OCI-LY1 (cell line): ENCODE measurements at regions not wholly inside any gene's neighbourhood (a gene's known extent, or its start where the extent isn't known, plus 50 kb on each side); places are given as distances from the start of the nearest gene placed in this dataset.
"Not testable (repeated sequence)": the region's sequence is repeated elsewhere in the genome, so short reads cannot be mapped to it uniquely, and the experiment has no call there.

Experiments used
- CTCF ChIP-seq: fragments of 200-600 bp; sonication (generic), shearing (Covaris generic); IDR thresholded peaks from 2 replicates; pipeline ENCODE4 v1.5.1; 2017; ENCODE audit warnings: mild to moderate bottlenecking, antibody characterized with exemption, low read length, moderate library complexity, mixed read lengths
- EZH2 ChIP-seq: fragments of 200-600 bp; sonication (generic), shearing (Covaris generic); IDR thresholded peaks from 2 replicates; pipeline ENCODE4 v1.8.0; 2017; ENCODE audit warnings: borderline replicate concordance, mixed run types, mild to moderate bottlenecking, antibody characterized with exemption, low read length, moderate library complexity, mixed read lengths

DNA sequence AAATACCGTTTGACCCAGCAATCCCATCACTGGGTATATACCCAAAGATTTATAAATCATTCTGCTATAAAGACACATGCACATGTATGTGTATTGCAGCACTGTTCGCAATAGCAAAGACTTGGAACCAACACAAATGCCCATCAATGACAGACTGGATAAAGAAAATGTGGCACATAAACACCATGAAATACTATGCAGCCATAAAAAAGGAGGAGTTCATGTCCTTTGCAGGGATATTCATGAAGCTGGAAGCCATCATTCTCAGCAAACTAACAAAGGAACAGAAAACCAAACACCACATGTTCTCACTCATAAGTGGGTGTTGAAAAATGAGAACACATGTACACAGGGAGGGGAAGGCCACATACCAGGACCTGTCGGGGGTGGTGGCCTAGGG lies 86.5 kb upstream of the FGGY start:
- TF ChIP-seq CTCF, EZH2: not testable (repeated sequence)
